ENCODE measurements at regions not wholly inside any gene's neighbourhood (a gene's known extent, or its start where the extent isn't known, plus 50 kb on each side); places are given as distances from the start of the nearest gene placed in this dataset.

DNA sequence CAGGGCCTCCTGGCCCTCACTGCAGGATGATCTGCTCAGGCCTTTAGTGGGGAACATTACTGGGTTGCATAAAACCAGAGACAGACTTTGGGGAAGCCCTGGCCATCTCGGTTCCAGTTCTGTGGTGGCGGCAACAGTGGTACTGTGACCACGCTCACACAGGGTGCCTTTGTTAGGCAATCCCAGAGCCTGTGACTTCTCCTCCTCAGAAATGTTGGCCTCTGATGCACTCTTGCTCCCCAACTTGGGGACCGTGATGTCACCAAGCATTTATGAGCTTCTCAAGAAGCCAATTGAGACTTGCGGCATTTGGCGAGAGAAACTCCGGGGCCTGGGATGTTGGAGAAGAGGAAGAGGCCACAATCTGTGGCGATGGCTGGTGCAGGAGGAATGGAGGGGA lies 80.9 kb upstream of the PKDCC start:
- TF ChIP-seq, protein P1, sequence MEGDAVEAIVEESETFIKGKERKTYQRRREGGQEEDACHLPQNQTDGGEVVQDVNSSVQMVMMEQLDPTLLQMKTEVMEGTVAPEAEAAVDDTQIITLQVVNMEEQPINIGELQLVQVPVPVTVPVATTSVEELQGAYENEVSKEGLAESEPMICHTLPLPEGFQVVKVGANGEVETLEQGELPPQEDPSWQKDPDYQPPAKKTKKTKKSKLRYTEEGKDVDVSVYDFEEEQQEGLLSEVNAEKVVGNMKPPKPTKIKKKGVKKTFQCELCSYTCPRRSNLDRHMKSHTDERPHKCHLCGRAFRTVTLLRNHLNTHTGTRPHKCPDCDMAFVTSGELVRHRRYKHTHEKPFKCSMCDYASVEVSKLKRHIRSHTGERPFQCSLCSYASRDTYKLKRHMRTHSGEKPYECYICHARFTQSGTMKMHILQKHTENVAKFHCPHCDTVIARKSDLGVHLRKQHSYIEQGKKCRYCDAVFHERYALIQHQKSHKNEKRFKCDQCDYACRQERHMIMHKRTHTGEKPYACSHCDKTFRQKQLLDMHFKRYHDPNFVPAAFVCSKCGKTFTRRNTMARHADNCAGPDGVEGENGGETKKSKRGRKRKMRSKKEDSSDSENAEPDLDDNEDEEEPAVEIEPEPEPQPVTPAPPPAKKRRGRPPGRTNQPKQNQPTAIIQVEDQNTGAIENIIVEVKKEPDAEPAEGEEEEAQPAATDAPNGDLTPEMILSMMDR (IDR thresholded peaks at IDR 0.05 in 8 of 11, conservative IDR thresholded peaks at IDR 0.05 in 3 of 11): no peak
- TF ChIP-seq POLR2AphosphoS5 (IDR thresholded peaks at IDR 0.05): no peak
